Breast epithelium (tissue), 3 donors: ENCODE measurements at regions not wholly inside any gene's neighbourhood (a gene's known extent, or its start where the extent isn't known, plus 50 kb on each side); places are given as distances from the start of the nearest gene placed in this dataset.

Experiments
- POLR2A ChIP-seq: fragments of 450-650 bp; IDR thresholded peaks from one replicate; pipeline ENCODE4 v1.6.1; 2016; ENCODE audit warnings: antibody characterized with exemption, mild to moderate bottlenecking, moderate library complexity
- POLR2AphosphoS5 ChIP-seq, 3 donors: sonication (generic); formaldehyde crosslinking; IDR thresholded peaks; one replicate each; pipeline ENCODE4 v1.6.1; 2017; ENCODE audit warnings: antibody characterized with exemption in 3 of 3
- TF ChIP-seq, protein P1 (sequence below), 3 donors: fragments of 450-650 bp; IDR thresholded peaks; one replicate each; pipeline ENCODE4 v1.5.1; 2016 to 2017; ENCODE audit warnings: antibody characterized with exemption in 3 of 3, mild to moderate bottlenecking in 3 of 3, moderate library complexity in 3 of 3

DNA sequence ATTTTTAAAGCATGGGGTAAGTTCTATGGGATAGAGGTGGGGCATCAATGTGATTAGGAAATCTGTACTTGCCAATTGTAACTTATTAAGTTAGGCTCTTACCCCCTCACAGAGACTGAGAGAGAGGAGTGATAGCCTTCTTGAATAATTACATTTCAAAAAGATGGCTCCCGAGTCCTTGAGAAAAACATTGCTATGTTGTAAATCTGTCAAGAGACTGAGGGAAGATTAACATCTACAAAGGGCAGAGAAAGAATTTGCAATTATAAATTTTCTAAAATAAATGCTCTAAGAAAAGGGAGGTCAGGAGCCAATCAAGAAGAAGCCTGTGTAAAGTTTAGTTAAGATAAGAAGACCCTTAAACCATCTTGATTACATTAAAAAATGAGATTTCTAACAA, 1570.8 kb downstream of the OLFM4 start:
- TF ChIP-seq, protein P1, sequence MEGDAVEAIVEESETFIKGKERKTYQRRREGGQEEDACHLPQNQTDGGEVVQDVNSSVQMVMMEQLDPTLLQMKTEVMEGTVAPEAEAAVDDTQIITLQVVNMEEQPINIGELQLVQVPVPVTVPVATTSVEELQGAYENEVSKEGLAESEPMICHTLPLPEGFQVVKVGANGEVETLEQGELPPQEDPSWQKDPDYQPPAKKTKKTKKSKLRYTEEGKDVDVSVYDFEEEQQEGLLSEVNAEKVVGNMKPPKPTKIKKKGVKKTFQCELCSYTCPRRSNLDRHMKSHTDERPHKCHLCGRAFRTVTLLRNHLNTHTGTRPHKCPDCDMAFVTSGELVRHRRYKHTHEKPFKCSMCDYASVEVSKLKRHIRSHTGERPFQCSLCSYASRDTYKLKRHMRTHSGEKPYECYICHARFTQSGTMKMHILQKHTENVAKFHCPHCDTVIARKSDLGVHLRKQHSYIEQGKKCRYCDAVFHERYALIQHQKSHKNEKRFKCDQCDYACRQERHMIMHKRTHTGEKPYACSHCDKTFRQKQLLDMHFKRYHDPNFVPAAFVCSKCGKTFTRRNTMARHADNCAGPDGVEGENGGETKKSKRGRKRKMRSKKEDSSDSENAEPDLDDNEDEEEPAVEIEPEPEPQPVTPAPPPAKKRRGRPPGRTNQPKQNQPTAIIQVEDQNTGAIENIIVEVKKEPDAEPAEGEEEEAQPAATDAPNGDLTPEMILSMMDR (IDR thresholded peaks at IDR 0.05) = no peak
- no peak for TF ChIP-seq POLR2AphosphoS5 (IDR thresholded peaks at IDR 0.05)
- no peak for TF ChIP-seq POLR2A
